Central memory CD8-positive, alpha-beta T cell (primary cell): ENCODE measurements at regions not wholly inside any gene's neighbourhood (a gene's known extent, or its start where the extent isn't known, plus 50 kb on each side); places are given as distances from the start of the nearest gene placed in this dataset.

Experiments
- ATAC-seq: fragments of 150-1000 bp; cut with Tn5 transposase; replicated peaks from 2 replicates; pipeline ENCODE4 v1.10.0; 2022; ENCODE audit warnings: mild to moderate bottlenecking, moderate FRiP score, moderate number of reproducible peaks; ENCODE audit not compliant: poor library complexity, severe bottlenecking; ENCODE audit errors: extremely low read depth
- DNase-seq, 2 donors: peaks; one replicate each; pipeline ENCODE4 v3.0.0; 2021; ENCODE audit warnings: low spot score in 2 of 2
- H3K27ac Mint-ChIP-seq: one replicate; pipeline ENCODE4 v1.8.0; 2022; ENCODE audit warnings: low read depth, mild to moderate bottlenecking, moderate library complexity, mixed read lengths
- H3K27me3 Mint-ChIP-seq: one replicate; pipeline ENCODE4 v1.8.0; 2022; ENCODE audit warnings: mixed read lengths
- H3K36me3 Mint-ChIP-seq: one replicate; pipeline ENCODE4 v1.8.0; 2022; ENCODE audit warnings: mild to moderate bottlenecking, moderate library complexity, mixed read lengths; ENCODE audit not compliant: insufficient read depth
- H3K4me1 Mint-ChIP-seq: one replicate; pipeline ENCODE4 v1.8.0; 2022; ENCODE audit warnings: mixed read lengths
- H3K4me3 Mint-ChIP-seq: one replicate; pipeline ENCODE4 v1.8.0; 2022; ENCODE audit warnings: mild to moderate bottlenecking, moderate library complexity, mixed read lengths
- H3K9me3 Mint-ChIP-seq: one replicate; pipeline ENCODE4 v1.8.0; 2022; ENCODE audit warnings: mixed read lengths

GRCh38 chr1:84759756-84760155 is 69.5 kb upstream of the SSX2IP start:
- Mint-ChIP-seq H3K27ac (no peak overlapping the region), H3K4me3 (no peak overlapping the region), H3K9me3 (no peaks in the 10 kb centered on the region), H3K4me1 (peaks cover 7% of the 10 kb centered on the region), H3K36me3 (no peaks in the 10 kb centered on the region), H3K27me3 (peaks cover 35% of the 10 kb centered on the region)
- ATAC-seq (no peak), DNase-seq (no peak)

DNA sequence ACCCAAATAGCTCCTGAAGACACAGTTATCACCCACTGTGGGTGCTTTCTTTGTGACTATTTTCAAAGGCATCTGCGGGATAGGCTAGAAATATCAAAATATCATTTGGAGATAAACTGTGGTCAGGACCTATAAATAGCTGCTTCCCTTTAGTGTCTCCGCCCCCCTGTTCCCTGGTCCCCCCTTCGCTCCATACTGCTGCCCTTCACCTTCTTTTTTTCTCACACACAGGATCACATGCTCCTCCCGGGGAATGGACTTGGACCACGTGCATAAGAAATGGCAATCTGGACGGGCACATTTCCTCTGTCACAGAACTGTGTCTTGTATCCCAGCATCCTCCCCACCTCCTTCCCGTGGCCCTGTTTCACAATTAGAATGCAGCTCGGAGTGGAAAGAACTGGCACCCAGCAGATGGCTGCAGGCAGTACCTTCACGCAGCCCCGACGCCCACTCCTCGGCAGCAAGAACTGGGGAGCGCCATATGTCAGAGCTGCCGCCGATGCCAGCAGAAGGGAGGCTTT is 68.8 kb upstream of the SSX2IP start:
- Mint-ChIP-seq H3K9me3 (no peaks in the 10 kb centered on the region), H3K27ac (no peak overlapping the region), H3K36me3 (no peaks in the 10 kb centered on the region), H3K27me3 (peaks cover 28% of the 10 kb centered on the region), H3K4me3 (no peak overlapping the region), H3K4me1 (peaks cover 7% of the 10 kb centered on the region)
- no peak for DNase-seq
- ATAC-seq = no peak

- H3K27ac Mint-ChIP-seq = no peak overlapping the region
- DNase-seq = no peak
- peaks cover 28% of the 10 kb centered on the region for H3K27me3 Mint-ChIP-seq
- H3K4me1 Mint-ChIP-seq = peaks cover 7% of the 10 kb centered on the region
- H3K36me3 Mint-ChIP-seq = no peaks in the 10 kb centered on the region
- no peak overlapping the region for H3K4me3 Mint-ChIP-seq
- H3K9me3 Mint-ChIP-seq = no peaks in the 10 kb centered on the region
- no peak for ATAC-seq
Observed at GRCh38 chr1:84758476-84758875, 68.2 kb upstream of the SSX2IP start.

- Mint-ChIP-seq H3K27me3 (peaks cover 39% of the 10 kb centered on the region), H3K4me3 (no peak overlapping the region), H3K4me1 (peaks cover 7% of the 10 kb centered on the region), H3K9me3 (no peaks in the 10 kb centered on the region), H3K27ac (no peak overlapping the region), H3K36me3 (no peaks in the 10 kb centered on the region)
- DNase-seq (no peak), ATAC-seq (no peak)
Observed at GRCh38 chr1:84757301-84757700, 67.0 kb upstream of the SSX2IP start.

DNA sequence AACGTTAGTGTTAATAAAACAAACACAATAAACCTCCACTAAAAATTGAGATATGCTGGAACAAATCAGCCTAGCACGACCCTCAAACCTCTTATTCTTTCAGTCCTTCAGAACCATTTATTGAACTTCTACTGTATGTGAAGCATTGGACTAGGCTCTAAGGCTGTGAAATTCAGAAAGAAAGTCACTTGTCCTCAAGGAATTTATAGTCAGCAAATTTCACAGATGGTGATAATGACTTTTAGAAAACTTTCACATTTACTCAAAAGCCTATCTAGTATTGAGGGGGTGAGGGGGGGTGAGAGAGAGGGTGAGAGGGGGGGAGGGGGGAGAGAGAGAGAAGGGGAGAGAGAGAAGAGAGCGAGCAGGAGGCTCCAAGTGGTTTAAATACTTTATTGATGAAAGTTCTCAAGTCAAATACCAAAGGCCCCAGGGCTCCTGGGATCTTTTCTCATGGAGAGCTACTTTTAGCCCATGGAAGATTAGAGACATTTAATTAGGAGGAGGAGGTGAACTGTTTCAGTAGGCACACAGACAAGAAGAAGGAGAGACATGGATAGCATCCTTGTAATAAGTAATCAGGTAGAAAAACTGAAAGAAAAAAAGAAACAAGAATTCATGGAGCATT is 66.3 kb upstream of the SSX2IP start:
- no peak overlapping the region for H3K27ac Mint-ChIP-seq
- DNase-seq (no peak), ATAC-seq (no peak)
- peaks cover 44% of the 10 kb centered on the region for H3K27me3 Mint-ChIP-seq
- H3K9me3 Mint-ChIP-seq = no peaks in the 10 kb centered on the region
- no peak overlapping the region for H3K4me3 Mint-ChIP-seq
- H3K36me3 Mint-ChIP-seq = no peaks in the 10 kb centered on the region
- peaks cover 7% of the 10 kb centered on the region for H3K4me1 Mint-ChIP-seq

DNA sequence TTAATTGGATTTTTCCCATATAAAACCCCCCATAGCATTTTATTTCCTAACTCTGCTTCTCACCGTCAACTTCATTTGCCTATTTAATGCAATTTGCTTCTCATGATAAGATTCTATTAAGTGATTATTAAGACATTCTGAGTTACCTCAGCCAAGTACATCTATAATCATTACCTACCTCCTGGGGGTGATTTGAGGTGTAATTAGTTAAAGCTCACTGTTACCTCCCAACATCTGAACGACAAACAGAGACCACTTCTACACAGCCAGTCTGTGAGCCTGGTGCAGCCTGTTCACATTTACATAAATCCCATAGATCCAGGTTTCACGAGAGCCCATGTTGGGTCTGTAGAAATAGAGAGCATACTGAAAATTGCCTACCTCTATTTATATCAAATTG is 65.7 kb upstream of the SSX2IP start:
- H3K27ac Mint-ChIP-seq = no peak overlapping the region
- peaks cover 47% of the 10 kb centered on the region for H3K27me3 Mint-ChIP-seq
- H3K9me3 Mint-ChIP-seq = no peaks in the 10 kb centered on the region
- DNase-seq (no peak), ATAC-seq (no peak)
- no peak overlapping the region for H3K4me3 Mint-ChIP-seq
- H3K4me1 Mint-ChIP-seq = peaks cover 7% of the 10 kb centered on the region
- no peaks in the 10 kb centered on the region for H3K36me3 Mint-ChIP-seq

DNA sequence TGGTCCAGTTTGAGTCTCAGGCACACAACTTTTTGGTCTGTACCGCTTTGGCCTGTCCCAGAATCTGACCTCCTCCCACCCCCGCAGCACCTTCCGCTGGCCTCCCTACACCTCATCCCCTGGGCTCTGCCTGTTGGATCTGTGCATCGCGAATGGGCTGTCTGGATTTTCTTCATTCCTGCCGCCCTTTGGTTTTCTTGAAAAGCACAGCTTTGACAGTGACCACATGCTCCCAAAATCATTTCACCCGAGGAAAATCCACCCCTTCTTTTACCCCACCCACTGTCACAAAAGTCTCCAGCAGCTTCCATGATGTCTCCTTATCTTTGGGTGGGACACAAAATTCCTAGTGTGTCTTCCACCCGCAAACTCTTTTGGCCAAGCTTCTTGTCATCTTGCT is 65.0 kb upstream of the SSX2IP start:
- Mint-ChIP-seq H3K27ac (no peak overlapping the region), H3K9me3 (no peaks in the 10 kb centered on the region), H3K4me3 (no peak overlapping the region), H3K27me3 (peaks cover 55% of the 10 kb centered on the region), H3K36me3 (no peaks in the 10 kb centered on the region), H3K4me1 (peaks cover 7% of the 10 kb centered on the region)
- ATAC-seq (no peak), DNase-seq (no peak)

GRCh38 chr1:84754386-84754703 is 64.1 kb upstream of the SSX2IP start:
- Mint-ChIP-seq H3K36me3 (no peaks in the 10 kb centered on the region), H3K27me3 (peaks cover 58% of the 10 kb centered on the region), H3K4me1 (peaks cover 7% of the 10 kb centered on the region)

GRCh38 chr1:84753516-84754385 is 63.5 kb upstream of the SSX2IP start:
- Mint-ChIP-seq H3K27ac (no peak overlapping the region), H3K27me3 (peaks cover 52% of the 10 kb centered on the region), H3K36me3 (no peaks in the 10 kb centered on the region), H3K9me3 (no peaks in the 10 kb centered on the region), H3K4me1 (peaks cover under 1% of the 10 kb centered on the region), H3K4me3 (no peak overlapping the region)
- ATAC-seq (peak; percentile 77), DNase-seq (peak; percentile 37 to 57)

More at GRCh38 chr1:84754386-84754703, 64.1 kb upstream of the SSX2IP start:
- Mint-ChIP-seq H3K9me3 (no peaks in the 10 kb centered on the region), H3K27ac (no peak overlapping the region), H3K4me3 (no peak overlapping the region)
- ATAC-seq (no peak), DNase-seq (no peak)

GRCh38 chr1:84750110-84750730 is 60.0 kb upstream of the SSX2IP start:
- H3K36me3 Mint-ChIP-seq = no peaks in the 10 kb centered on the region
- no peak overlapping the region for H3K4me3 Mint-ChIP-seq
- H3K9me3 Mint-ChIP-seq = no peaks in the 10 kb centered on the region
- H3K27ac Mint-ChIP-seq = no peak overlapping the region
- no peaks in the 10 kb centered on the region for H3K4me1 Mint-ChIP-seq
- no peak for DNase-seq
- no peak for ATAC-seq
- H3K27me3 Mint-ChIP-seq = peaks cover 41% of the 10 kb centered on the region

- ATAC-seq (no peak), DNase-seq (no peak)
- no peaks in the 10 kb centered on the region for H3K4me1 Mint-ChIP-seq
- no peaks in the 10 kb centered on the region for H3K9me3 Mint-ChIP-seq
- peaks cover 38% of the 10 kb centered on the region for H3K27me3 Mint-ChIP-seq
- H3K4me3 Mint-ChIP-seq = no peak overlapping the region
- no peak overlapping the region for H3K27ac Mint-ChIP-seq
- H3K36me3 Mint-ChIP-seq = no peaks in the 10 kb centered on the region
Observed at GRCh38 chr1:84749427-84749826, 59.2 kb upstream of the SSX2IP start.

DNA sequence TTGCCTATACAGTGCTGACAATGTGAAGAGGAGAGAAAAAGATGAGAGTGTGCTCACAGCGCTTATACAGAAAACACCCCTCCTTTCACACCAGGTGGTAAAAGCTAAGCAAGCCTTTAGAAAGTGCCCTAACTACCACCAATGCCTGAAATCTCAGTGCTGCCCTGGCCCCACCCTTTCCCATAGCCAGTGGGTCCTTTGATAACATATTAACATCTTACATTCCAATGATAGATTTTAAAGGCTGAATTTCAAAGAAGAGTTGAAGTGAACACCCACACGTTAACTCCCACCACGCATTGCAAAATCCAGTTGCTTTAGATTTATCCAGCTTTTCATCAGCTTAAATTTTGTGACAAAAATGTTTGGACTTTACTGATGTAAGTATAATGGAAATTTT is 58.1 kb upstream of the SSX2IP start:
- no peak overlapping the region for H3K4me3 Mint-ChIP-seq
- ATAC-seq (no peak), DNase-seq (no peak)
- no peaks in the 10 kb centered on the region for H3K36me3 Mint-ChIP-seq
- H3K4me1 Mint-ChIP-seq = no peaks in the 10 kb centered on the region
- peaks cover 34% of the 10 kb centered on the region for H3K27me3 Mint-ChIP-seq
- H3K27ac Mint-ChIP-seq = no peak overlapping the region
- no peaks in the 10 kb centered on the region for H3K9me3 Mint-ChIP-seq

DNA sequence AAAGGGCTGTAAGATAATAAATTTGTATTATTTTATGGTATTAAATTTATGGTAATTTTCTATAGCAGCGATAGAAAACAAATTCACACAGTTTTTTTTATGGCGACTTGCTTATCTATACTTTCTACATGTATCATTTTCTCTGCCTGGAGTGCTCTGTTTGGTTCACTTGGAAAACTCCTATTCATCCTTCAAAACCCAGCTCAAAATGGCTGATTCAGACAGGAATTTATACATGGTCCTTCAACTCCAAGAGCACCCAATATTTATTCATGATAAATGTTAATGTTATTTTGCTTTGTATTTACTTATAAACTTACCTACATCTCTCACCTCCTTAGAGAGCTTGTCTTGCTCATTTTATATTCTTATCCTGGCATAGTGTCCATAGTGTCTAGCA is 55.6 kb upstream of the SSX2IP start:
- no peaks in the 10 kb centered on the region for H3K36me3 Mint-ChIP-seq
- DNase-seq (no peak), ATAC-seq (no peak)
- no peaks in the 10 kb centered on the region for H3K9me3 Mint-ChIP-seq
- no peaks in the 10 kb centered on the region for H3K4me1 Mint-ChIP-seq
- H3K27ac Mint-ChIP-seq = no peak overlapping the region
- no peak overlapping the region for H3K4me3 Mint-ChIP-seq
- peaks cover 15% of the 10 kb centered on the region for H3K27me3 Mint-ChIP-seq
